ENCODE measurements at regions not wholly inside any gene's neighbourhood (a gene's known extent, or its start where the extent isn't known, plus 50 kb on each side); places are given as distances from the start of the nearest gene placed in this dataset.
A peak's percentile ranks its signal among the peaks of the same experiment; 100 is the strongest.

DNA sequence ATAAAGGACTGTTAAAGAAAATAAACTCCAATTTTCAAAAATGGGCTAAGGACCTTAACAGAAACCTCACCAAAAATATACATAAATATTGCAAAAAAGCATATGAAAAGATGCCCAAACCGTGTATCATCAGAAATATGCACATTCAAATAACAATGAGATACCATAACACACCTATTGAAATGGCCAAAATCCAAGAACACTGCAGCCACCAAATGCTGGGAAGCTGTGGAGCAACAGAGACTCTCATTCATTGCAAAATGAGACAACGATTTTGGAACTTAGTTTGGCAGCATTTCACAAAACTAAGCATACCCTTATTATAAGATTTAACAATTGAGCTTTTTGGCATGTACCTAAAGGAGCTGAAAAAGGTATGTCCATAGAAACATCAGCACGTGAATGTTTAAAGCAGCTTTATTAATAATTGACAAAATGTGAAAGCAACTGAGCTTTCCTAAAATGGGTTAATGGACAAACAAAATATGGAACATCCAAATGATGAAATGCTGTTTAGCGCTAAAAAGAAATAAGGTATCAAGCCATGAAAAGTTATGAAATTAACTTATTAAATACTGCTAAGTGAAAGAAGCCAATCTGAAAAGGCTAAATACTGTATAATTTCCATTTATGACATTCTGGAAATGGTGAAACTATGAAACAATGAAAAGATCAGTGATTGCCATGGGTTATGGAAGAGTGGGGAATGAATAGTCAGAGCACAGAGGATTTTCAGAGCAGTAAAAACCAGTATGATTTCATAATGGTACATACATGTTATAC lies 592.6 kb upstream of the ADGRB3 start (continued):
- no peak for TF ChIP-seq AFF4 (CRISPR knock-in tag; IDR thresholded peaks at IDR 0.05)
- TF ChIP-seq ZNF707 (CRISPR knock-in tag; conservative IDR thresholded peaks at IDR 0.05): no peak
- TF ChIP-seq LEF1 (IDR thresholded peaks at IDR 0.05): no peak
- TF ChIP-seq PHTF2 (CRISPR knock-in tag; IDR thresholded peaks at IDR 0.05): no peak
- TF ChIP-seq CEBPG (CRISPR knock-in tag; IDR thresholded peaks at IDR 0.05): no peak
- peak; percentile 29 to 63; a peak in 2 of 4 replicates for TF ChIP-seq CEBPG (tag; conservative IDR thresholded peaks at IDR 0.05 in 1 of 2, IDR thresholded peaks at IDR 0.05 in 1 of 2)
- TF ChIP-seq ZNF75A (CRISPR knock-in tag; IDR thresholded peaks at IDR 0.05): no peak
- TF ChIP-seq, protein P1, sequence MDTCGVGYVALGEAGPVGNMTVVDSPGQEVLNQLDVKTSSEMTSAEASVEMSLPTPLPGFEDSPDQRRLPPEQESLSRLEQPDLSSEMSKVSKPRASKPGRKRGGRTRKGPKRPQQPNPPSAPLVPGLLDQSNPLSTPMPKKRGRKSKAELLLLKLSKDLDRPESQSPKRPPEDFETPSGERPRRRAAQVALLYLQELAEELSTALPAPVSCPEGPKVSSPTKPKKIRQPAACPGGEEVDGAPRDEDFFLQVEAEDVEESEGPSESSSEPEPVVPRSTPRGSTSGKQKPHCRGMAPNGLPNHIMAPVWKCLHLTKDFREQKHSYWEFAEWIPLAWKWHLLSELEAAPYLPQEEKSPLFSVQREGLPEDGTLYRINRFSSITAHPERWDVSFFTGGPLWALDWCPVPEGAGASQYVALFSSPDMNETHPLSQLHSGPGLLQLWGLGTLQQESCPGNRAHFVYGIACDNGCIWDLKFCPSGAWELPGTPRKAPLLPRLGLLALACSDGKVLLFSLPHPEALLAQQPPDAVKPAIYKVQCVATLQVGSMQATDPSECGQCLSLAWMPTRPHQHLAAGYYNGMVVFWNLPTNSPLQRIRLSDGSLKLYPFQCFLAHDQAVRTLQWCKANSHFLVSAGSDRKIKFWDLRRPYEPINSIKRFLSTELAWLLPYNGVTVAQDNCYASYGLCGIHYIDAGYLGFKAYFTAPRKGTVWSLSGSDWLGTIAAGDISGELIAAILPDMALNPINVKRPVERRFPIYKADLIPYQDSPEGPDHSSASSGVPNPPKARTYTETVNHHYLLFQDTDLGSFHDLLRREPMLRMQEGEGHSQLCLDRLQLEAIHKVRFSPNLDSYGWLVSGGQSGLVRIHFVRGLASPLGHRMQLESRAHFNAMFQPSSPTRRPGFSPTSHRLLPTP (IDR thresholded peaks at IDR 0.05; ENCODE audit: borderline replicate concordance, extremely low read depth, insufficient read length): no peak
- TF ChIP-seq MEF2A (IDR thresholded peaks at IDR 0.05; ENCODE audit: control insufficient read depth, low read depth, low read length): no peak
- TF ChIP-seq, protein P2, sequence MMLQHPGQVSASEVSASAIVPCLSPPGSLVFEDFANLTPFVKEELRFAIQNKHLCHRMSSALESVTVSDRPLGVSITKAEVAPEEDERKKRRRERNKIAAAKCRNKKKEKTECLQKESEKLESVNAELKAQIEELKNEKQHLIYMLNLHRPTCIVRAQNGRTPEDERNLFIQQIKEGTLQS (IDR thresholded peaks at IDR 0.05): peak; percentile 23; the same call in 1 of the 2 replicates
- TF ChIP-seq, protein P2 (CRISPR knock-in tag; conservative IDR thresholded peaks at IDR 0.05): no peak
- 0 out of 2 replicates have a peak, but pooled peaks have one; percentile 36 for TF ChIP-seq LARP7 (IDR thresholded peaks at IDR 0.05)
- no peak for TF ChIP-seq STAT5B (CRISPR knock-in tag; IDR thresholded peaks at IDR 0.05)
- no peak for TF ChIP-seq CBFB (CRISPR knock-in tag; IDR thresholded peaks at IDR 0.05)
- TF ChIP-seq, protein P3, sequence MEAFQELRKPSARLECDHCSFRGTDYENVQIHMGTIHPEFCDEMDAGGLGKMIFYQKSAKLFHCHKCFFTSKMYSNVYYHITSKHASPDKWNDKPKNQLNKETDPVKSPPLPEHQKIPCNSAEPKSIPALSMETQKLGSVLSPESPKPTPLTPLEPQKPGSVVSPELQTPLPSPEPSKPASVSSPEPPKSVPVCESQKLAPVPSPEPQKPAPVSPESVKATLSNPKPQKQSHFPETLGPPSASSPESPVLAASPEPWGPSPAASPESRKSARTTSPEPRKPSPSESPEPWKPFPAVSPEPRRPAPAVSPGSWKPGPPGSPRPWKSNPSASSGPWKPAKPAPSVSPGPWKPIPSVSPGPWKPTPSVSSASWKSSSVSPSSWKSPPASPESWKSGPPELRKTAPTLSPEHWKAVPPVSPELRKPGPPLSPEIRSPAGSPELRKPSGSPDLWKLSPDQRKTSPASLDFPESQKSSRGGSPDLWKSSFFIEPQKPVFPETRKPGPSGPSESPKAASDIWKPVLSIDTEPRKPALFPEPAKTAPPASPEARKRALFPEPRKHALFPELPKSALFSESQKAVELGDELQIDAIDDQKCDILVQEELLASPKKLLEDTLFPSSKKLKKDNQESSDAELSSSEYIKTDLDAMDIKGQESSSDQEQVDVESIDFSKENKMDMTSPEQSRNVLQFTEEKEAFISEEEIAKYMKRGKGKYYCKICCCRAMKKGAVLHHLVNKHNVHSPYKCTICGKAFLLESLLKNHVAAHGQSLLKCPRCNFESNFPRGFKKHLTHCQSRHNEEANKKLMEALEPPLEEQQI (IDR thresholded peaks at IDR 0.05): no peak
- TF ChIP-seq CEBPB (tag; IDR thresholded peaks at IDR 0.05): peak; percentile 74
- no peak for TF ChIP-seq CHCHD3 (CRISPR knock-in tag; IDR thresholded peaks at IDR 0.05)
- peak in 1 of 2 experiments; percentile 5; a peak in 2 of 4 replicates for TF ChIP-seq RAD21 (CRISPR knock-in tag; conservative IDR thresholded peaks at IDR 0.05 in 1 of 2, IDR thresholded peaks at IDR 0.05 in 1 of 2)

Data from K562 (cell line).